A673 (cell line): ENCODE measurements at regions not wholly inside any gene's neighbourhood (a gene's known extent, or its start where the extent isn't known, plus 50 kb on each side); places are given as distances from the start of the nearest gene placed in this dataset.

ENCODE experiments used
- CTCF ChIP-seq: fragments of 300-800, 200-600 bp; sonication (generic); conservative IDR thresholded peaks from 2 replicates; pipeline ENCODE4 v1.5.1; 2017; ENCODE audit warnings: low read depth, mild to moderate bottlenecking, antibody characterized with exemption, low read length, moderate library complexity, mixed read lengths
- EZH2 ChIP-seq: fragments of 200-600 bp; sonication (generic); IDR thresholded peaks from 2 replicates; pipeline ENCODE4 v1.6.1; 2017; ENCODE audit warnings: borderline replicate concordance, low read depth, mild to moderate bottlenecking, mixed read lengths, antibody characterized with exemption, low read length; ENCODE audit not compliant: poor library complexity, severe bottlenecking

GRCh38 chr1:72759486-72759885 lies 477.1 kb upstream of the NEGR1 start:
- no peak for TF ChIP-seq EZH2
- no peak for TF ChIP-seq CTCF
